ENCODE measurements at regions not wholly inside any gene's neighbourhood (a gene's known extent, or its start where the extent isn't known, plus 50 kb on each side); places are given as distances from the start of the nearest gene placed in this dataset.

- no peak for DNase-seq (ENCODE audit: low read depth in 1 of 2, low spot score in 2 of 2)
- H3K27ac ChIP-seq: no peak overlapping the region
- H3K9me3 ChIP-seq (replicated peaks): no peaks in the 10 kb centered on the region
- H3K27me3 ChIP-seq (replicated peaks): peaks cover 10% of the 10 kb centered on the region
- H3K4me3 ChIP-seq: no peak overlapping the region
- H3K4me1 ChIP-seq (replicated peaks): no peaks in the 10 kb centered on the region
- no peaks in the 10 kb centered on the region for H3K36me3 ChIP-seq
Observed at GRCh38 chr5:6843335-6843734, 130.1 kb downstream of the TENT4A start.

GRCh38 chr5:6843821-6844220 is 130.6 kb downstream of the TENT4A start:
- Histone ChIP-seq H3K4me3 (no peak overlapping the region), H3K9me3 (replicated peaks) (no peaks in the 10 kb centered on the region), H3K27ac (no peak overlapping the region), H3K36me3 (no peaks in the 10 kb centered on the region), H3K4me1 (replicated peaks) (no peaks in the 10 kb centered on the region), H3K27me3 (replicated peaks) (peaks cover 10% of the 10 kb centered on the region)
- DNase-seq (ENCODE audit: low read depth in 1 of 2, low spot score in 2 of 2): no peak

GRCh38 chr5:6845856-6846255 is 132.6 kb downstream of the TENT4A start:
- Histone ChIP-seq H3K4me3 (no peak overlapping the region), H3K9me3 (replicated peaks) (no peaks in the 10 kb centered on the region), H3K27ac (no peak overlapping the region), H3K27me3 (replicated peaks) (peaks cover 8% of the 10 kb centered on the region), H3K4me1 (replicated peaks) (no peaks in the 10 kb centered on the region), H3K36me3 (no peaks in the 10 kb centered on the region)
- DNase-seq (ENCODE audit: low read depth in 1 of 2, low spot score in 2 of 2): no peak

- H3K4me3 ChIP-seq: no peak overlapping the region
- no peak for DNase-seq (ENCODE audit: low read depth in 1 of 2, low spot score in 2 of 2)
- no peaks in the 10 kb centered on the region for H3K9me3 ChIP-seq (replicated peaks)
- H3K27me3 ChIP-seq (replicated peaks): peaks cover 1% of the 10 kb centered on the region; the same call in 1 of the 2 replicates
- no peaks in the 10 kb centered on the region for H3K36me3 ChIP-seq
- H3K4me1 ChIP-seq (replicated peaks): no peaks in the 10 kb centered on the region
- no peak overlapping the region for H3K27ac ChIP-seq
Observed at GRCh38 chr5:6847870-6848269, 134.6 kb downstream of the TENT4A start.

GRCh38 chr5:6849316-6850105 is 136.3 kb downstream of the TENT4A start:
- no peaks in the 10 kb centered on the region for H3K4me1 ChIP-seq (replicated peaks)
- H3K4me3 ChIP-seq: no peak overlapping the region
- H3K27me3 ChIP-seq (replicated peaks): no peaks in the 10 kb centered on the region; the same call in 1 of the 2 replicates
- H3K9me3 ChIP-seq (replicated peaks): no peaks in the 10 kb centered on the region
- no peak for DNase-seq (ENCODE audit: low read depth in 1 of 2, low spot score in 2 of 2)
- H3K27ac ChIP-seq: no peak overlapping the region
- no peaks in the 10 kb centered on the region for H3K36me3 ChIP-seq

- no peaks in the 10 kb centered on the region for H3K4me1 ChIP-seq (replicated peaks)
Observed at GRCh38 chr5:6850106-6850432, 136.8 kb downstream of the TENT4A start.

GRCh38 chr5:6856653-6857052 is 143.4 kb downstream of the TENT4A start:
- Histone ChIP-seq H3K4me3 (no peak overlapping the region), H3K9me3 (replicated peaks) (no peaks in the 10 kb centered on the region), H3K36me3 (no peaks in the 10 kb centered on the region), H3K27ac (no peak overlapping the region), H3K4me1 (replicated peaks) (no peaks in the 10 kb centered on the region), H3K27me3 (replicated peaks) (no peaks in the 10 kb centered on the region)
- DNase-seq (ENCODE audit: low read depth in 1 of 2, low spot score in 2 of 2): no peak

More at GRCh38 chr5:6850106-6850432, 136.8 kb downstream of the TENT4A start:
- DNase-seq (ENCODE audit: low read depth in 1 of 2, low spot score in 2 of 2): no peak
- no peaks in the 10 kb centered on the region for H3K36me3 ChIP-seq
- H3K27me3 ChIP-seq (replicated peaks): no peaks in the 10 kb centered on the region; the same call in 1 of the 2 replicates
- no peak overlapping the region for H3K27ac ChIP-seq
- no peaks in the 10 kb centered on the region for H3K9me3 ChIP-seq (replicated peaks)
- no peak overlapping the region for H3K4me3 ChIP-seq

- H3K27ac ChIP-seq: no peak overlapping the region
- H3K9me3 ChIP-seq (replicated peaks): no peaks in the 10 kb centered on the region
- no peak for DNase-seq (ENCODE audit: low read depth in 1 of 2, low spot score in 2 of 2)
- H3K4me1 ChIP-seq (replicated peaks): no peaks in the 10 kb centered on the region
- H3K4me3 ChIP-seq: no peak overlapping the region
- H3K27me3 ChIP-seq (replicated peaks): no peaks in the 10 kb centered on the region
- H3K36me3 ChIP-seq: no peaks in the 10 kb centered on the region
Observed at GRCh38 chr5:6858419-6858818, 145.2 kb downstream of the TENT4A start.

GRCh38 chr5:6859023-6859422 is 145.8 kb downstream of the TENT4A start:
- no peaks in the 10 kb centered on the region for H3K36me3 ChIP-seq
- H3K9me3 ChIP-seq (replicated peaks): no peaks in the 10 kb centered on the region
- H3K27me3 ChIP-seq (replicated peaks): no peaks in the 10 kb centered on the region
- H3K27ac ChIP-seq: no peak overlapping the region
- no peak for DNase-seq (ENCODE audit: low read depth in 1 of 2, low spot score in 2 of 2)
- H3K4me3 ChIP-seq: no peak overlapping the region
- no peaks in the 10 kb centered on the region for H3K4me1 ChIP-seq (replicated peaks)

GRCh38 chr5:6859951-6860638 is 146.9 kb downstream of the TENT4A start:
- no peaks in the 10 kb centered on the region for H3K27me3 ChIP-seq (replicated peaks)
- no peak overlapping the region for H3K4me3 ChIP-seq
- no peaks in the 10 kb centered on the region for H3K9me3 ChIP-seq (replicated peaks)
- no peaks in the 10 kb centered on the region for H3K36me3 ChIP-seq
- no peak for DNase-seq (ENCODE audit: low read depth in 1 of 2, low spot score in 2 of 2)
- no peak overlapping the region for H3K27ac ChIP-seq
- H3K4me1 ChIP-seq (replicated peaks): no peaks in the 10 kb centered on the region

- H3K27ac ChIP-seq: no peak overlapping the region
Observed at GRCh38 chr5:6861036-6861435, 147.8 kb downstream of the TENT4A start.

GRCh38 chr5:6861667-6862066 is 148.4 kb downstream of the TENT4A start:
- no peaks in the 10 kb centered on the region for H3K27me3 ChIP-seq (replicated peaks)
- no peaks in the 10 kb centered on the region for H3K4me1 ChIP-seq (replicated peaks)
- no peaks in the 10 kb centered on the region for H3K9me3 ChIP-seq (replicated peaks)
- H3K4me3 ChIP-seq: no peak overlapping the region
- H3K27ac ChIP-seq: no peak overlapping the region
- DNase-seq (ENCODE audit: low read depth in 1 of 2, low spot score in 2 of 2): no peak
- H3K36me3 ChIP-seq: no peaks in the 10 kb centered on the region

More at GRCh38 chr5:6861036-6861435, 147.8 kb downstream of the TENT4A start:
- DNase-seq (ENCODE audit: low read depth in 1 of 2, low spot score in 2 of 2): no peak
- Histone ChIP-seq H3K4me1 (replicated peaks) (no peaks in the 10 kb centered on the region), H3K36me3 (no peaks in the 10 kb centered on the region), H3K9me3 (replicated peaks) (no peaks in the 10 kb centered on the region), H3K27me3 (replicated peaks) (no peaks in the 10 kb centered on the region), H3K4me3 (no peak overlapping the region)

GRCh38 chr5:6862306-6862705 is 149.1 kb downstream of the TENT4A start:
- no peaks in the 10 kb centered on the region for H3K4me1 ChIP-seq (replicated peaks)
- no peak overlapping the region for H3K4me3 ChIP-seq
- no peaks in the 10 kb centered on the region for H3K27me3 ChIP-seq (replicated peaks)

GRCh38 chr5:6867712-6868111 is 154.5 kb downstream of the TENT4A start:
- no peaks in the 10 kb centered on the region for H3K4me1 ChIP-seq (replicated peaks)
- H3K9me3 ChIP-seq (replicated peaks): no peaks in the 10 kb centered on the region
- DNase-seq (ENCODE audit: low read depth in 1 of 2, low spot score in 2 of 2): no peak
- H3K4me3 ChIP-seq: no peak overlapping the region
- no peak overlapping the region for H3K27ac ChIP-seq
- H3K27me3 ChIP-seq (replicated peaks): no peaks in the 10 kb centered on the region
- no peaks in the 10 kb centered on the region for H3K36me3 ChIP-seq

More at GRCh38 chr5:6862306-6862705, 149.1 kb downstream of the TENT4A start:
- H3K36me3 ChIP-seq: no peaks in the 10 kb centered on the region
- no peak for DNase-seq (ENCODE audit: low read depth in 1 of 2, low spot score in 2 of 2)
- H3K27ac ChIP-seq: no peak overlapping the region
- no peaks in the 10 kb centered on the region for H3K9me3 ChIP-seq (replicated peaks)

All from SJSA1 (cell line).